NCI-H510A treated with DMSO at 0.1 percent for 48 hours (cell line): ENCODE measurements at regions not wholly inside any gene's neighbourhood (a gene's known extent, or its start where the extent isn't known, plus 50 kb on each side); places are given as distances from the start of the nearest gene placed in this dataset.

ENCODE experiments used
- DNase-seq: peaks from one replicate; lab custom pipeline; 2025; lab: John Stamatoyannopoulos, UW

DNA sequence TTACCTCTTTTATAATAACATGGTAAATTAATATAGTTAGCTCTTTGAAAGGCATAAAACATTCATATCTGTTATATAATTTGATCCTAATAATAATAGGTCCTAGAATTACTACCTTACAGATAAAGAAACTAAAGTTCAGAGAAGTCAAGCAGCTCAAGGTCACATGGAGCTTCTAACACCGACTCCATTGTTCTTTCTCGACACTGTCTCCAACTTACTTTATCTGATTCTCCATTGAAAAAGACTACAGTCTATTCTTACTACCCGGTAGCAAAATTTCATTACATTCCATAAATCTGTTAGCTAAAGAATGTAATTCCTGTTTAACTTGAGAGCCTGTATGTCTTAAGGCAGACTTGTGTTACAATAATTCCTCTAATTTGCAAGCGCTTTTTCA lies 96.3 kb upstream of the TMEM161B start:
- DNase-seq = no peak

- DNase-seq = no peak
Measured at GRCh38 chr5:88355490-88356050, 86.9 kb upstream of the TMEM161B start.

DNA sequence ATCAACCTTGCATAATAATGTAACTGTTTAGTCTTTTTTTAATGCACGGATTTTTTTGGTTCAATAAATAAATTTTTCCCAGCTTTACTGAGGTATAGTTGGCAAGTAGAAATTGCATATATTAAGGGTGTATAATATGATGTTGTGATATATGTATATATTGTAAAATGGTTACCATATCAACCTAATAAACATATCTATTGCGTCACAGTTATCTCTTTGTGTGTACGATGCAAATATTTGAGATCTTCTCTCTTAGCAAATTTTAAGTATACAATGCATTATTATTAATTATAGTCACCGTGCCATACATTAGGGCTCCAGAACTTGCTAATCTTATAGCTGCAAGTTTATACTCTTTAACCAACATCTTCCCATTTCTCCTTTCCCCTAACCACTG lies 57.2 kb upstream of the TMEM161B start:
- DNase-seq = no peak

- no peak for DNase-seq
Measured at GRCh38 chr5:88322785-88323184, 54.1 kb upstream of the TMEM161B start.
